HG02852 (cell line): ENCODE measurements at regions not wholly inside any gene's neighbourhood (a gene's known extent, or its start where the extent isn't known, plus 50 kb on each side); places are given as distances from the start of the nearest gene placed in this dataset.

Experiments used
- ATAC-seq: cut with Tn5 transposase; IDR thresholded peaks from one replicate; pipeline ENCODE4 v1.9.1; 2021; ENCODE audit warnings: mild to moderate bottlenecking, moderate library complexity; ENCODE audit not compliant: unreplicated experiment

- ATAC-seq: no peak
Measured at GRCh38 chr1:25042331-25043227, 112.5 kb upstream of the RUNX3 start.

- ATAC-seq: no peak
Measured at GRCh38 chr1:25041916-25042315, 111.8 kb upstream of the RUNX3 start.

GRCh38 chr1:25040122-25040685 lies 110.1 kb upstream of the RUNX3 start:
- no peak for ATAC-seq

DNA sequence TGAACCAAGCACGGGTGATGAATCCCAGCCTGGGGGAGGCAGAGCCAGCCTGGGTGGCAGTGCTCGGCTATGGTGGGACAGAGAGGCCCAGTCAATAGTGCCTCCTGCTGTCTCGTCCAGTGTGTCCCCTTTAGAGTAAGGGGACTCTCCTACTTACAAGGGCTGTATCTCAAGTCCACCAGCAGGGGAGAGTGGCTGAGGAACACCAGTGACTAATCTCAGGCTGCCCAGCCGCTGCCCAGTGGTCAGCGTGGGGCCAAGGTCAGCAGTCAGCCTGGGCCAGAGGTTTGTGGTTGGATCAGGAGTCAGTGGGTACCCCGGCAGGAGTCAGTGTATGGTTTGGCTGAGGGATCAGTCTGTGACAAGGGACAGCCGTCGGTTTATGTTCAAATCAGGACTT lies 109.2 kb upstream of the RUNX3 start:
- no peak for ATAC-seq

- ATAC-seq: no peak
Measured at GRCh38 chr1:25038699-25039098, 108.6 kb upstream of the RUNX3 start.

DNA sequence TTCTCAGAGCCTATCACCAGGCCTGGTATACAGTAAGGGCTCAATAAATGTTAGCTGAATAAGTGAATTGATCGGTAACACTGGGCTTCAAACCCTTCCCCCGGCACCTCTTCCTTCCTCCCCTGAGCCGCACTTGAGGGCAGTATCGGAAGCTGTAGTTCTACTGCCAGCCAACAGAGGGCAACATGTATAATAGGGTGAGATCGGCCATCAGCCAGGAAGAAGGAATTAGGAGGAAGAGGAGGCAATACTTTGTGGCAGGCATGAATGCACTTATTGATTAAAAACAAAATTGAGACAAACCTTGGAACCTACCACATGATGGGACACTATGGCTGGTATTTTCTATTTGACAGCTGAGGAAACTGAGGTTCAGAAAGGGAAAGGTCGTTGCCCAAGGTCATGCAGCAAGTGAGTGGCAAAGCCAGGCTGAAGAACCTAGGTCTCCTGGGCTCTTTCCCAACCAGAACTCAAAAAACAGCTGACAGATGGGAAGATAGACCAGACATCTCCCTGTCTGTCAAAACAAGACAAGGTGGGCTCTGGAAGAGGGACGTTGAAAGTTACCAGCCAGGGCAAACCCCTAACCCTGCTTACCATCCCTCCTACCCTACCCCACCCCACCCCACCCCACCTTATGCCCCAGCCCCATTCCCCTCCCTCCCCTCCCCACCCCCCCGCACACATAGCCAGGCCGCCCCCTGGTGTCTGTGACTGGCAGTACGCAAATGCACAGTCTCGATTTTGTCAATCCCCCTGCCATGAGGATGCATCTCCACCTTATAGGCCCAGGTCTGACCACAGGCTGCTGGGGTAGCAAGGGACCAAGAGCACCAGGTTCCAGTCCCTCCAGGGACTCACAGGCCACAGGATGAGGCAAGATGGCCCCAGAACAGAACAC lies 107.3 kb upstream of the RUNX3 start:
- ATAC-seq: no peak

DNA sequence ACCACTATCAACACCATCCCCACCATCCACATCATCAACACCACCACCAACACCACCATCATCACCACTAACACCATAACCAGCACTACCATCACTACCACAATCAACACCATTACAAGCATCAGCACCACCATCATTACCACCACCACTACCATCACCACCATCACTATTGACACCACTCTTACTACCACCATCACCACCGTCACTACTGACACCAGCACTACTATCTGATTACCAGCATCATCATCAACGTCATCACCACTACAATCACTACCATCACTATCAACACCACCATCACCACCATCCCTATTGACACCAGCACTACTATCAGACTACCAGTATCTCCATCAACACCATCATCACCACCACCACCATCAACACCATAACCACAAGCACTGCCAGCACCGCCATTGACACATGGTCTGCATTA lies 106.1 kb upstream of the RUNX3 start:
- ATAC-seq: no peak

GRCh38 chr1:25035523-25036116 lies 105.5 kb upstream of the RUNX3 start:
- no peak for ATAC-seq

DNA sequence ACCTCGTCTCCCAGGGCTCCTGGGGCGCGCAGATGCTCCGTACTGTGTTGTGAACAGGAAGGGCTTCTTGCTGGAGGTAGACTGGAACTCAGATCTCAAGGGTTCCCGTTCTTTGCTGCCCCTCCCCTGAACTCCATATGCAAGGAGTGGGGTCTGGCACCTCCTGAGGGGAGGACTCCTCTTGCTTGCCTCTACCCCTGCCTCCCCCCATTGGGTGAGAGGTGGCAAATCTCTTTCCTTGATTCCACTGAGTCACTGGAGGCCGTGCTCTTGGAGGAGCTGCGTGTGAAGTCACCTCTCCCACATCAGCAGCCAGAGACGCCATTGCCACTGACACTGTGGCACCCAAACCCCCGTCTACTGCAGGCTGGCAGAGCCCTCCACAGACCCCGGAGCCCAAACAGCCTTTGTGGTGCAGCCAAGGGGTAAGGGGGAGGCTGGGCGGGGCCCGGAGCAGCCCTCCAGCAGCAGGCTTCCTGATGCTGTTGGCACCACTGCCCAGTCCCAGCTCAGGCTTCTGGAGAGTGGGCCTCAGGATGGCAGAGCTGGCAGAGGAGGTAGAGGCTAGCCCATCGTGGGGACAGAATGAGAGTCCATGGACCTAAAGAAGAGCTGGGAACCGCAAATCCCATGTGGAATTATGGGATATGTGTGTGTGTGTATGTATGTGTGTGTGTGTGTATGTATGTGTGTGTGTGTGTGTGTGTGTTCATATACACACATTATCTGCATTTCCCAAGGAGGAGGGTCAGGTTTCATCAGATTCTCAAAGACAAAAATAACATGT lies 104.9 kb upstream of the RUNX3 start:
- no peak for ATAC-seq

- ATAC-seq: no peak
Measured at GRCh38 chr1:25033828-25034705, 104.0 kb upstream of the RUNX3 start.

GRCh38 chr1:25033030-25033827 lies 103.2 kb upstream of the RUNX3 start:
- ATAC-seq: no peak

DNA sequence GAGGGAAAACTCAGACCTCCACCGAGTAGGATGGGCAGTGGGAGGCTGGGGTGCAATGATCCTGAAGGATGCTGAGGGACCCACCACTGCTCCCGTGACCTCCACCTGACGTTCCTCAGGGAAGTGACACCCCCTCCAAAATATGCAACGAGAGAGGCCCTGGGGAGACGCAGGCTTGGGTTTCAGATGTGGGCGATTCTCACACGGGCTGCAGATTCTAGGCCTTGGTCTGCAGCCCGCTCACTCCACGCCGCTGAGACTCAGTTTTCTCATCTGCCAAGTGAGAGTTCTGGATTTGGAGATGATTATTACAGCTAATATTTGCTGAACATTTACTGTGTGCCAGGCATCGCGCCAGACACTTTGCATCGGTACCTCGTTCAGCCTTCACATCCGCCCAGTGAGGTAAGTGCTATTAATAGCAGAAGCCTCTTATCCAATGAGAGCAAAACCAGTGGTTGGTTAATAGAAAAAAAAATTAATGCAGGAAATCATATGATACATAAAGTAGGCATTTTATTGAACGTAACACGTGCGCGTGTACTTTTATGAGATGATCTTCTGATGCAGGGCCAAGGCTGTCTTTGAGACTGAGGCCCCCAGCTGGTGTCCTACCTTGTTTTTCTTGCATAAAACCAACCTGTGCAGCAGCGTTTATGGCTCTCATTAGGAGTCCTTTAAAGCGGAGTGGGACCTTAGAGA lies 102.0 kb upstream of the RUNX3 start:
- peak; percentile 26 for ATAC-seq

- ATAC-seq: peak; percentile 18
Measured at GRCh38 chr1:25031601-25031965, 101.5 kb upstream of the RUNX3 start.

GRCh38 chr1:25030674-25031589 lies 100.9 kb upstream of the RUNX3 start:
- peak; percentile 42 for ATAC-seq

DNA sequence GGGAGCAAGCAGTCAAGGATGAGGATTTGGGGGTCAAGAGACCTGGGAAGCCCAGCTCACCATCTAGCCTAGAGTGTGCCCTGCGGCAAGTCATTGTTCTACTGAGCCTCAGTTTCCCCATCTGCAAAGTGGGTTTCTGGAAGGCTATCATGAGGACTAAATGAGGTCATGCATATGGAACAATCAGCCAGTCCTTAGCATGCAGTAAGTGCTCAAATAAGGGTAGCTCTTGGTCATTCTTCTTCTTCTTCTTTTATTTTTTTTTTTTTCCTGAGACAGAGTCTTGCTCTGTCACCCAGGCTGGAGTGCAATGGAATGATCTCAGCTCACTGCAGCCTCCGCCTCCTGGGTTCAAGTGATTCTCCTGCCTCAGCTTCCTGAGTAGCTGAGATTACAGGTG lies 99.9 kb upstream of the RUNX3 start:
- no peak for ATAC-seq

DNA sequence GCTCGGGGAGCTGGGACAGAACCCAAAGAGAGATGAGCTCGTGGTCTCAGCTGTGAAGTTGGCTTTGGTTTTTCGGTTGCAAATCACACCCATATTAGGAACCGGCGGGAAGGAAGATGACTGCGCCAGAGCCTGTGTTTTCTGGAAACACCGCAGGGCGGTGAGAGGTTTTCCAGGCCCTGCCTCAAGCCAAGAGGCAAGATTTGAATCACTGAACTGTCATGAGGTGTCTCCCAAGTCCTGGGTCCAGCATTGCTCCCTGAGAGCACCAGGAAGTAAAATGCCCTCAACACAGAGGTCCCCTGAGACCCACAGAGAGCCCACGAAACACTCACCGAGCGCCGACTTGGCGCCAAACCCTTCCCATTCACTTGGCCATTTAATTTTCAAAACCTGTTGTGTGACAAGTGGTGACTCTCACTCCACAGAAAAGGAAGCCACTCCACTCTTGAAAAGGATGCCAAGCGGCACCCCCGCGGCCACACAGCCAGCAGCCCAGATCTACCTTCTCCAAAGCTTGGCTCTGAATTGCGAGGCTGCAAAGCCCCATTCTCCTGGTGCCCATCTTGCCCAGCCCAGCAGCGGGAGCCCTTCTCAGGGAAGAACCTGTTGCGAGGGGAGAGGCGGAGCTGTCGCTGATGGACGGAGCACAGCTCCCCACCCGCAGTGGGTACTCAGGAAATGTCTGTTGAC lies 99.0 kb upstream of the RUNX3 start:
- ATAC-seq: no peak
